Neural cell (in vitro differentiated cells): ENCODE measurements at regions not wholly inside any gene's neighbourhood (a gene's known extent, or its start where the extent isn't known, plus 50 kb on each side); places are given as distances from the start of the nearest gene placed in this dataset.

Experiments used
- H2AFZ ChIP-seq: fragments of 200-600, 300-800 bp; sonication (generic), shearing (Covaris generic); 2 replicates; pipeline ENCODE4 v1.6.0; 2014; ENCODE audit warnings: low read depth, mild to moderate bottlenecking, antibody characterized with exemption, low read length, moderate library complexity
- H3F3A ChIP-seq: fragments of 200-600 bp; shearing (Covaris generic); 2 replicates; pipeline ENCODE4 v1.6.1; 2016; ENCODE audit warnings: mild to moderate bottlenecking, moderate library complexity, mixed read lengths, antibody characterized with exemption, low read length; ENCODE audit not compliant: insufficient read depth, poor library complexity, severe bottlenecking
- H3K27ac ChIP-seq: fragments of 200-600, 300-800 bp; sonication (generic), shearing (Covaris generic); 2 replicates; pipeline ENCODE4 v1.5.1; 2014; ENCODE audit warnings: mild to moderate bottlenecking, low read length, moderate library complexity
- H3K27me3 ChIP-seq: fragments of 300-800, 200-600 bp; sonication (generic), shearing (Covaris generic); 2 replicates; pipeline ENCODE4 v1.6.0; 2014; ENCODE audit warnings: mild to moderate bottlenecking, low read depth, low read length, moderate library complexity; ENCODE audit not compliant: insufficient read depth
- H3K36me3 ChIP-seq: fragments of 300-800, 200-600 bp; sonication (generic), shearing (Covaris generic); 2 replicates; pipeline ENCODE4 v1.5.1; 2014; ENCODE audit warnings: mild to moderate bottlenecking, antibody characterized with exemption, low read length, moderate library complexity; ENCODE audit not compliant: insufficient read depth
- H3K4me2 ChIP-seq: fragments of 300-800, 200-600 bp; sonication (generic), shearing (Covaris generic); 2 replicates; pipeline ENCODE4 v1.6.0; 2014; ENCODE audit warnings: mild to moderate bottlenecking, low read length
- H3K4me3 ChIP-seq: fragments of 300-800, 200-600 bp; sonication (generic), shearing (Covaris generic); 2 replicates; pipeline ENCODE4 v1.5.1; 2014; ENCODE audit warnings: mild to moderate bottlenecking, low read length, moderate library complexity
- H3K79me2 ChIP-seq: fragments of 200-600 bp; shearing (Covaris generic); replicated peaks from 2 replicates; pipeline ENCODE4 v1.6.0; 2014; ENCODE audit warnings: mild to moderate bottlenecking, low read length, moderate library complexity; ENCODE audit not compliant: insufficient read depth
- H3K9ac ChIP-seq: fragments of 300-800, 200-600 bp; sonication (generic), shearing (Covaris generic); 2 replicates; pipeline ENCODE4 v1.6.1; 2016; ENCODE audit warnings: mild to moderate bottlenecking, low read length, mixed read lengths
- H3K9me2 ChIP-seq: fragments of 200-600 bp; shearing (Covaris generic); 2 replicates; pipeline ENCODE4 v1.6.1; 2016; ENCODE audit warnings: mild to moderate bottlenecking, low read length, mixed read lengths; ENCODE audit not compliant: insufficient read depth
- H3K9me3 ChIP-seq: fragments of 200-600, 300-800 bp; sonication (generic), shearing (Covaris generic); 2 replicates; pipeline ENCODE4 v1.6.1; 2016; ENCODE audit warnings: mild to moderate bottlenecking, mixed run types, low read length, moderate library complexity, mixed read lengths
- H4K20me1 ChIP-seq: fragments of 200-600 bp; shearing (Covaris generic); 2 replicates; pipeline ENCODE4 v1.6.1; 2016; ENCODE audit warnings: mild to moderate bottlenecking, mixed run types; ENCODE audit not compliant: insufficient read depth
- EP300 ChIP-seq: fragments of 450-650 bp; conservative IDR thresholded peaks from 2 replicates; pipeline ENCODE4 v1.6.1; 2014; ENCODE audit warnings: antibody characterized with exemption, mild to moderate bottlenecking, moderate library complexity; ENCODE audit not compliant: poor library complexity, severe bottlenecking
- EZH2 ChIP-seq: fragments of 200-600, 300-800 bp; shearing (Covaris generic), sonication (generic); IDR thresholded peaks from 2 replicates; pipeline ENCODE4 v1.6.1; 2014; ENCODE audit warnings: antibody characterized with exemption, low read length, borderline replicate concordance, mild to moderate bottlenecking; ENCODE audit not compliant: insufficient read depth, poor library complexity, severe bottlenecking
- MXI1 ChIP-seq: fragments of 450-650 bp; conservative IDR thresholded peaks from 2 replicates; pipeline ENCODE4 v1.6.1; 2014; ENCODE audit warnings: antibody characterized with exemption, mild to moderate bottlenecking; ENCODE audit not compliant: poor library complexity, severe bottlenecking
- POLR2AphosphoS5 ChIP-seq: IDR thresholded peaks from 2 replicates; pipeline ENCODE4 v1.6.1; 2012
- RAD21 ChIP-seq: fragments of 450-650 bp; conservative IDR thresholded peaks from 2 replicates; pipeline ENCODE4 v1.6.1; 2014; ENCODE audit warnings: antibody characterized with exemption, mild to moderate bottlenecking, moderate library complexity
- SMC3 ChIP-seq: fragments of 450-650 bp; conservative IDR thresholded peaks from 2 replicates; pipeline ENCODE4 v1.6.1; 2014; ENCODE audit warnings: antibody characterized with exemption, mild to moderate bottlenecking, moderate library complexity; ENCODE audit not compliant: poor library complexity
- TAF1 ChIP-seq: IDR thresholded peaks from 2 replicates; pipeline ENCODE4 v1.6.1; 2012; ENCODE audit warnings: low read depth
- TF ChIP-seq, protein P1 (sequence below): IDR thresholded peaks from 2 replicates; pipeline ENCODE4 v1.6.1; 2012; ENCODE audit warnings: borderline replicate concordance
- TF ChIP-seq, protein P2 (sequence below): fragments of 450-650 bp; IDR thresholded peaks from 2 replicates; pipeline ENCODE4 v1.5.1; 2014; ENCODE audit warnings: antibody characterized with exemption, mild to moderate bottlenecking, moderate library complexity; ENCODE audit not compliant: poor library complexity, severe bottlenecking

DNA sequence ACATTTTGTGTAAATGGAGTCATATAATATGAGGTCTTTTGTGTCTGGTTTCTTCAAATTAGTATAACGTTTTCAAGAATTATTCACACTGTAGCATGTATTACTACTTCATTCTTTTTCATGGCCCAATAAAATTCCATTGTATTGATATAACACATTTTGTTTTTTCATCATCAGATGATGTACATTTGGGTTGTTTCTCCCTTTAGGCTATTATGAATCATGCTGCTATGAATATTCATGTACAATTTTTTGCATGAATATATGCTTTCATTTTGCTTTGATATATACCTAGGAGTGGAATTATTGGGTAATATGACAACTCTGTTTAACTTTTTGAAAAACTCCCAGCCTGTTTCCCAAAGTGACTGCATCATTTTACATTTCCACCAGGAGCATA, 220.2 kb downstream of the NR4A2 start:
- H3K27ac ChIP-seq: no peak overlapping the region
- no peak overlapping the region for H2AFZ ChIP-seq
- no peaks in the 10 kb centered on the region for H3K36me3 ChIP-seq
- H3K79me2 ChIP-seq: no peaks in the 10 kb centered on the region
- H3K9ac ChIP-seq: no peak overlapping the region
- no peaks in the 10 kb centered on the region for H3K9me3 ChIP-seq
- H3K27me3 ChIP-seq: no peaks in the 10 kb centered on the region
- no peaks in the 10 kb centered on the region for H3F3A ChIP-seq
- TF ChIP-seq RAD21 (no peak), EZH2 (no peak), TAF1 (no peak), POLR2AphosphoS5 (no peak), SMC3 (no peak), MXI1 (no peak)
- TF ChIP-seq, protein P1, sequence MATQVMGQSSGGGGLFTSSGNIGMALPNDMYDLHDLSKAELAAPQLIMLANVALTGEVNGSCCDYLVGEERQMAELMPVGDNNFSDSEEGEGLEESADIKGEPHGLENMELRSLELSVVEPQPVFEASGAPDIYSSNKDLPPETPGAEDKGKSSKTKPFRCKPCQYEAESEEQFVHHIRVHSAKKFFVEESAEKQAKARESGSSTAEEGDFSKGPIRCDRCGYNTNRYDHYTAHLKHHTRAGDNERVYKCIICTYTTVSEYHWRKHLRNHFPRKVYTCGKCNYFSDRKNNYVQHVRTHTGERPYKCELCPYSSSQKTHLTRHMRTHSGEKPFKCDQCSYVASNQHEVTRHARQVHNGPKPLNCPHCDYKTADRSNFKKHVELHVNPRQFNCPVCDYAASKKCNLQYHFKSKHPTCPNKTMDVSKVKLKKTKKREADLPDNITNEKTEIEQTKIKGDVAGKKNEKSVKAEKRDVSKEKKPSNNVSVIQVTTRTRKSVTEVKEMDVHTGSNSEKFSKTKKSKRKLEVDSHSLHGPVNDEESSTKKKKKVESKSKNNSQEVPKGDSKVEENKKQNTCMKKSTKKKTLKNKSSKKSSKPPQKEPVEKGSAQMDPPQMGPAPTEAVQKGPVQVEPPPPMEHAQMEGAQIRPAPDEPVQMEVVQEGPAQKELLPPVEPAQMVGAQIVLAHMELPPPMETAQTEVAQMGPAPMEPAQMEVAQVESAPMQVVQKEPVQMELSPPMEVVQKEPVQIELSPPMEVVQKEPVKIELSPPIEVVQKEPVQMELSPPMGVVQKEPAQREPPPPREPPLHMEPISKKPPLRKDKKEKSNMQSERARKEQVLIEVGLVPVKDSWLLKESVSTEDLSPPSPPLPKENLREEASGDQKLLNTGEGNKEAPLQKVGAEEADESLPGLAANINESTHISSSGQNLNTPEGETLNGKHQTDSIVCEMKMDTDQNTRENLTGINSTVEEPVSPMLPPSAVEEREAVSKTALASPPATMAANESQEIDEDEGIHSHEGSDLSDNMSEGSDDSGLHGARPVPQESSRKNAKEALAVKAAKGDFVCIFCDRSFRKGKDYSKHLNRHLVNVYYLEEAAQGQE: no peak
- no peaks in the 10 kb centered on the region for H4K20me1 ChIP-seq
- no peaks in the 10 kb centered on the region for H3K9me2 ChIP-seq
- no peak overlapping the region for H3K4me2 ChIP-seq
- no peak overlapping the region for H3K4me3 ChIP-seq

DNA sequence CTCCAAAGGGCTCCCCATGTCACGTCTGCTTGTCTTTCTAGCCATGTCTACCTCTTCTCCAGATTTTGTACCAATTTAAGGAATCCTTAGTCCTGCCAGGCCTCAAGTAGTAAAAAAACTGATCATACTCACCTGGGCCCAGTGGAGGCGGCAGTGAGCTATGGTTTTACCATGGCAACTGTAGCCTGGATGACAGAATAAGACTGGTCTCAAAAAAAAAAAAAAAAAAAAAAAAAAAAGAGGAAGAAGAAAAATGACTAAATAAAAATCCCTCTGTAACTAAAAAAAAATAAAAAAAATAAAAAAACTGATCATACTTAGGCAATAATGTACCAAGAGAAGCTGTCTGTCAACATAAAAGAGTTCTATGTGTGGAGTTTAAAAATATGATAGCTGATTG, 221.6 kb downstream of the NR4A2 start:
- Histone ChIP-seq H3K9ac (no peak overlapping the region), H3K27me3 (no peaks in the 10 kb centered on the region), H2AFZ (no peak overlapping the region), H3K4me3 (no peak overlapping the region), H3K79me2 (no peaks in the 10 kb centered on the region), H3K9me2 (no peaks in the 10 kb centered on the region), H4K20me1 (no peaks in the 10 kb centered on the region), H3F3A (no peaks in the 10 kb centered on the region), H3K27ac (no peak overlapping the region), H3K4me2 (no peak overlapping the region), H3K9me3 (no peaks in the 10 kb centered on the region), H3K36me3 (no peaks in the 10 kb centered on the region)
- TF ChIP-seq EP300 (no peak), TAF1 (no peak), POLR2AphosphoS5 (no peak), SMC3 (no peak), EZH2 (no peak), RAD21 (no peak), MXI1 (no peak)
- TF ChIP-seq, protein P2, sequence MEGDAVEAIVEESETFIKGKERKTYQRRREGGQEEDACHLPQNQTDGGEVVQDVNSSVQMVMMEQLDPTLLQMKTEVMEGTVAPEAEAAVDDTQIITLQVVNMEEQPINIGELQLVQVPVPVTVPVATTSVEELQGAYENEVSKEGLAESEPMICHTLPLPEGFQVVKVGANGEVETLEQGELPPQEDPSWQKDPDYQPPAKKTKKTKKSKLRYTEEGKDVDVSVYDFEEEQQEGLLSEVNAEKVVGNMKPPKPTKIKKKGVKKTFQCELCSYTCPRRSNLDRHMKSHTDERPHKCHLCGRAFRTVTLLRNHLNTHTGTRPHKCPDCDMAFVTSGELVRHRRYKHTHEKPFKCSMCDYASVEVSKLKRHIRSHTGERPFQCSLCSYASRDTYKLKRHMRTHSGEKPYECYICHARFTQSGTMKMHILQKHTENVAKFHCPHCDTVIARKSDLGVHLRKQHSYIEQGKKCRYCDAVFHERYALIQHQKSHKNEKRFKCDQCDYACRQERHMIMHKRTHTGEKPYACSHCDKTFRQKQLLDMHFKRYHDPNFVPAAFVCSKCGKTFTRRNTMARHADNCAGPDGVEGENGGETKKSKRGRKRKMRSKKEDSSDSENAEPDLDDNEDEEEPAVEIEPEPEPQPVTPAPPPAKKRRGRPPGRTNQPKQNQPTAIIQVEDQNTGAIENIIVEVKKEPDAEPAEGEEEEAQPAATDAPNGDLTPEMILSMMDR: no peak
- TF ChIP-seq, protein P1: no peak
